Coronary artery (tissue), 2 donors: ENCODE measurements at regions not wholly inside any gene's neighbourhood (a gene's known extent, or its start where the extent isn't known, plus 50 kb on each side); places are given as distances from the start of the nearest gene placed in this dataset.

Experiments used
- DNase-seq: peaks from one replicate; pipeline ENCODE4 v3.0.0-alpha.2; 2017; ENCODE audit warnings: low spot score
- H3K27ac ChIP-seq, 2 donors: fragments of 200-600 bp; sonication (generic); one replicate each; pipeline ENCODE4 v1.5.1; 2016 to 2019
- H3K4me3 ChIP-seq: fragments of 200-600 bp; sonication (generic); 2 replicates; pipeline ENCODE4 v1.5.1; 2016; ENCODE audit warnings: mild to moderate bottlenecking, moderate library complexity
- TF ChIP-seq, protein P1 (sequence below): fragments of 200-600 bp; sonication (generic); IDR thresholded peaks from one replicate; pipeline ENCODE4 v1.5.1; 2019; ENCODE audit warnings: antibody characterized with exemption

GRCh38 chr1:147850737-147851136 lies 51.9 kb upstream of the GJA8 start:
- H3K4me3 ChIP-seq: no peak overlapping the region
- TF ChIP-seq, protein P1, sequence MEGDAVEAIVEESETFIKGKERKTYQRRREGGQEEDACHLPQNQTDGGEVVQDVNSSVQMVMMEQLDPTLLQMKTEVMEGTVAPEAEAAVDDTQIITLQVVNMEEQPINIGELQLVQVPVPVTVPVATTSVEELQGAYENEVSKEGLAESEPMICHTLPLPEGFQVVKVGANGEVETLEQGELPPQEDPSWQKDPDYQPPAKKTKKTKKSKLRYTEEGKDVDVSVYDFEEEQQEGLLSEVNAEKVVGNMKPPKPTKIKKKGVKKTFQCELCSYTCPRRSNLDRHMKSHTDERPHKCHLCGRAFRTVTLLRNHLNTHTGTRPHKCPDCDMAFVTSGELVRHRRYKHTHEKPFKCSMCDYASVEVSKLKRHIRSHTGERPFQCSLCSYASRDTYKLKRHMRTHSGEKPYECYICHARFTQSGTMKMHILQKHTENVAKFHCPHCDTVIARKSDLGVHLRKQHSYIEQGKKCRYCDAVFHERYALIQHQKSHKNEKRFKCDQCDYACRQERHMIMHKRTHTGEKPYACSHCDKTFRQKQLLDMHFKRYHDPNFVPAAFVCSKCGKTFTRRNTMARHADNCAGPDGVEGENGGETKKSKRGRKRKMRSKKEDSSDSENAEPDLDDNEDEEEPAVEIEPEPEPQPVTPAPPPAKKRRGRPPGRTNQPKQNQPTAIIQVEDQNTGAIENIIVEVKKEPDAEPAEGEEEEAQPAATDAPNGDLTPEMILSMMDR: no peak
- DNase-seq: no peak

GRCh38 chr1:147851149-147851548 lies 51.4 kb upstream of the GJA8 start:
- H3K4me3 ChIP-seq: no peak overlapping the region
- DNase-seq: no peak
- TF ChIP-seq, protein P1: no peak
- H3K27ac ChIP-seq: no peak overlapping the region

More at GRCh38 chr1:147850737-147851136, 51.9 kb upstream of the GJA8 start:
- no peak overlapping the region for H3K27ac ChIP-seq

GRCh38 chr1:147852706-147853225 lies 49.8 kb upstream of the GJA8 start:
- Histone ChIP-seq H3K27ac (no peak overlapping the region), H3K4me3 (no peak overlapping the region)
- TF ChIP-seq, protein P1: no peak
- no peak for DNase-seq
